MM.1S (cell line): ENCODE measurements at regions not wholly inside any gene's neighbourhood (a gene's known extent, or its start where the extent isn't known, plus 50 kb on each side); places are given as distances from the start of the nearest gene placed in this dataset.

Source experiments
- DNase-seq: peaks from one replicate; pipeline ENCODE4 v3.0.0-alpha.2; 2015
- H2AFZ ChIP-seq: fragments of 300-600 bp; sonication (generic); 2 replicates; pipeline ENCODE4 v1.6.0; 2016; ENCODE audit warnings: antibody characterized with exemption, low read length
- H3F3A ChIP-seq: fragments of 300-600 bp; sonication (generic); 2 replicates; pipeline ENCODE4 v1.6.1; 2016; ENCODE audit warnings: mild to moderate bottlenecking, antibody characterized with exemption, low read length, moderate library complexity, mixed read lengths; ENCODE audit not compliant: insufficient read depth
- H3K27ac ChIP-seq: fragments of 300-600 bp; sonication (generic); 2 replicates; pipeline ENCODE4 v1.5.1; 2016; ENCODE audit warnings: mild to moderate bottlenecking, low read length
- H3K27me3 ChIP-seq: fragments of 300-600 bp; sonication (generic); replicated peaks from 2 replicates; pipeline ENCODE4 v1.6.0; 2016; ENCODE audit warnings: low read length; ENCODE audit not compliant: insufficient read depth
- H3K36me3 ChIP-seq: fragments of 300-600 bp; sonication (generic); replicated peaks from 2 replicates; pipeline ENCODE4 v1.6.1; 2016; ENCODE audit warnings: mild to moderate bottlenecking, low read length, mixed read lengths; ENCODE audit not compliant: insufficient read depth
- H3K4me1 ChIP-seq: fragments of 300-600 bp; sonication (generic); 2 replicates; pipeline ENCODE4 v1.6.1; 2016; ENCODE audit warnings: low read length, mixed read lengths
- H3K4me2 ChIP-seq: fragments of 300-600 bp; sonication (generic); 2 replicates; pipeline ENCODE4 v1.6.0; 2016; ENCODE audit warnings: low read depth, low read length
- H3K4me3 ChIP-seq: fragments of 300-600 bp; sonication (generic); 2 replicates; pipeline ENCODE4 v1.5.1; 2016; ENCODE audit warnings: low read length, mixed read lengths
- H3K79me2 ChIP-seq: fragments of 300-600 bp; sonication (generic); 2 replicates; pipeline ENCODE4 v1.6.1; 2016; ENCODE audit warnings: mixed run types, low read length, mixed read lengths
- H3K9ac ChIP-seq: fragments of 300-600 bp; sonication (generic); 2 replicates; pipeline ENCODE4 v1.6.1; 2016; ENCODE audit warnings: low read length, mixed read lengths
- H3K9me2 ChIP-seq: fragments of 300-600 bp; sonication (generic); replicated peaks from 2 replicates; pipeline ENCODE4 v1.6.1; 2016; ENCODE audit warnings: mild to moderate bottlenecking, low read length, mixed read lengths; ENCODE audit not compliant: insufficient read depth
- H3K9me3 ChIP-seq: fragments of 300-600 bp; sonication (generic); replicated peaks from 2 replicates; pipeline ENCODE4 v1.6.1; 2016; ENCODE audit warnings: mild to moderate bottlenecking, low read length, mixed read lengths; ENCODE audit not compliant: insufficient read depth
- H4K20me1 ChIP-seq: fragments of 300-600 bp; sonication (generic); 2 replicates; pipeline ENCODE4 v1.6.1; 2016; ENCODE audit warnings: mild to moderate bottlenecking, low read length, moderate library complexity, mixed read lengths; ENCODE audit not compliant: insufficient read depth
- CTCF ChIP-seq: fragments of 300-600 bp; sonication (generic); IDR thresholded peaks from 2 replicates; pipeline ENCODE4 v1.5.1; 2016; ENCODE audit warnings: antibody characterized with exemption, low read length, mixed read lengths
- EZH2 ChIP-seq: fragments of 300-600 bp; sonication (generic); optimal IDR thresholded peaks from 2 replicates; pipeline ENCODE3; 2017; ENCODE audit warnings: low read depth, mild to moderate bottlenecking, antibody characterized with exemption, low read length, mixed read lengths
- EZH2phosphoT487 ChIP-seq: fragments of 300-600 bp; sonication (generic); IDR thresholded peaks from 2 replicates; pipeline ENCODE4 v1.6.1; 2018; ENCODE audit warnings: antibody characterized with exemption, low read length

GRCh38 chr4:60365176-60365575 is 835.0 kb upstream of the ADGRL3 start:
- Histone ChIP-seq H3K27me3 (no peaks in the 10 kb centered on the region), H3K79me2 (no peaks in the 10 kb centered on the region), H3K4me3 (no peak overlapping the region), H3K27ac (no peak overlapping the region), H3K9me2 (no peaks in the 10 kb centered on the region), H3K9me3 (no peaks in the 10 kb centered on the region), H2AFZ (no peak overlapping the region), H3K36me3 (no peaks in the 10 kb centered on the region), H3K9ac (no peak overlapping the region), H3K4me1 (no peaks in the 10 kb centered on the region), H3K4me2 (no peak overlapping the region), H4K20me1 (no peaks in the 10 kb centered on the region), H3F3A (no peaks in the 10 kb centered on the region)
- TF ChIP-seq CTCF (no peak), EZH2phosphoT487 (no peak), EZH2 (no peak)
- no peak for DNase-seq

GRCh38 chr4:60366661-60367060 is 833.5 kb upstream of the ADGRL3 start:
- no peaks in the 10 kb centered on the region for H3K79me2 ChIP-seq
- H3K9ac ChIP-seq: no peak overlapping the region
- no peaks in the 10 kb centered on the region for H4K20me1 ChIP-seq
- H3K36me3 ChIP-seq: no peaks in the 10 kb centered on the region
- no peak overlapping the region for H3K27ac ChIP-seq
- H3F3A ChIP-seq: no peaks in the 10 kb centered on the region
- no peak for DNase-seq
- no peaks in the 10 kb centered on the region for H3K4me1 ChIP-seq
- no peaks in the 10 kb centered on the region for H3K27me3 ChIP-seq
- H3K4me2 ChIP-seq: no peak overlapping the region
- TF ChIP-seq EZH2 (no peak), CTCF (no peak), EZH2phosphoT487 (no peak)
- H3K9me3 ChIP-seq: no peaks in the 10 kb centered on the region
- H3K9me2 ChIP-seq: no peaks in the 10 kb centered on the region
- no peak overlapping the region for H3K4me3 ChIP-seq
- no peak overlapping the region for H2AFZ ChIP-seq

- Histone ChIP-seq H3K4me1 (no peaks in the 10 kb centered on the region), H3F3A (no peaks in the 10 kb centered on the region), H2AFZ (no peak overlapping the region), H3K9me2 (no peaks in the 10 kb centered on the region), H3K27ac (no peak overlapping the region), H4K20me1 (no peaks in the 10 kb centered on the region), H3K4me2 (no peak overlapping the region), H3K79me2 (no peaks in the 10 kb centered on the region), H3K4me3 (no peak overlapping the region), H3K27me3 (no peaks in the 10 kb centered on the region), H3K9ac (no peak overlapping the region), H3K36me3 (no peaks in the 10 kb centered on the region), H3K9me3 (no peaks in the 10 kb centered on the region)
- TF ChIP-seq EZH2phosphoT487: no peak
- no peak for TF ChIP-seq EZH2
- no peak for TF ChIP-seq CTCF
- no peak for DNase-seq
Observed at GRCh38 chr4:60368986-60369385, 831.1 kb upstream of the ADGRL3 start.
